K562 (cell line): ENCODE measurements at regions not wholly inside any gene's neighbourhood (a gene's known extent, or its start where the extent isn't known, plus 50 kb on each side); places are given as distances from the start of the nearest gene placed in this dataset.

Experiments used
- ATAC-seq: fragments of 200-7000 bp; cut with Tn5 transposase; 3 replicates; pipeline ENCODE4 v1.9.1; 2020; ENCODE audit warnings: moderate library complexity
- BruUV-seq: library from RNA; stranded (reverse); fragments of 400-500 nt; replicated peaks from 2 replicates; lab custom pipeline; 2021; lab: Mats Ljungman, UMichigan
- CTCF ChIA-PET: fragments of 300-600 bp; formaldehyde crosslinking; extraction: SDS; loops from one replicate; lab custom pipeline; 2021; ENCODE audit warnings: low intra/inter-chr PET ratio; lab: Yijun Ruan, JAX
- POLR2A ChIA-PET: fragments of 300-600, 350-650 bp; sonication (Branson Sonifier 250); formaldehyde crosslinking; extraction: SDS; loops from one replicate; lab custom pipeline; 2021; ENCODE audit warnings: antibody characterized with exemption, inconsistent platforms; lab: Yijun Ruan, JAX
- DNase-seq, 4 experiments: peaks; one replicate each; pipeline versions ENCODE4 v3.0.0 to v3.0.0-alpha.2; 2011 to 2018; ENCODE audit warnings: low spot score in 3 of 4, mixed read lengths in 3 of 4; ENCODE audit errors: extremely low read depth in 1 of 4
- FAIRE-seq: peaks from 2 replicates; lab custom pipeline; 2011; peaks lifted over from hg19 to GRCh38; lab: Jason Lieb, UNC
- H2AFZ ChIP-seq: 2 replicates; pipeline ENCODE4 v1.6.0; 2011; ENCODE audit warnings: low read depth, low read length, control low read depth, inconsistent platforms
- H3K27ac ChIP-seq: fragments of 200-600 bp; 3 replicates; pipeline ENCODE4 v1.8.0; 2011; ENCODE audit warnings: low read depth, mild to moderate bottlenecking, control low read depth, inconsistent platforms, low read length, moderate library complexity, mixed read lengths; ENCODE audit errors: extremely low read depth
- H3K27me3 ChIP-seq, 2 experiments: fragments of 300-600 bp in 1 of 2; 2 replicates in 1 of 2; 3 replicates in 1 of 2; pipeline versions ENCODE4 v1.6.0 to v1.8.0; 2011; ENCODE audit warnings: inconsistent platforms in 2 of 2, low read length in 2 of 2, mild to moderate bottlenecking in 1 of 2, mixed read lengths in 1 of 2, moderate library complexity in 1 of 2; ENCODE audit not compliant: control insufficient read depth in 2 of 2, insufficient read depth in 2 of 2
- H3K36me3 ChIP-seq: fragments of 300-600 bp; 3 replicates; pipeline ENCODE4 v1.8.0; 2011; ENCODE audit warnings: mild to moderate bottlenecking, low read length, inconsistent platforms; ENCODE audit not compliant: control insufficient read depth, insufficient read depth
- H3K4me1 ChIP-seq, 2 experiments: fragments of 200-600 bp in 1 of 2; replicated peaks in 1 of 2; 2 replicates in 1 of 2; 3 replicates in 1 of 2; pipeline versions ENCODE4 v1.5.1 to v1.8.0; 2011; ENCODE audit warnings: inconsistent platforms in 2 of 2, low read length in 2 of 2, mild to moderate bottlenecking in 1 of 2, mixed read lengths in 1 of 2, moderate library complexity in 1 of 2; ENCODE audit not compliant: control insufficient read depth in 2 of 2, insufficient read depth in 2 of 2
- H3K4me2 ChIP-seq: 2 replicates; pipeline ENCODE4 v1.6.1; 2011; ENCODE audit warnings: low read length, control low read depth, inconsistent platforms, mixed read lengths; ENCODE audit not compliant: insufficient read depth
- H3K4me3 ChIP-seq: fragments of 200-600 bp; sonication (generic), shearing (Covaris generic); 2 replicates; pipeline ENCODE4 v1.5.1; 2016; ENCODE audit warnings: control low read depth, inconsistent platforms
- H3K79me2 ChIP-seq: fragments of 200-600 bp; 3 replicates; pipeline ENCODE4 v1.8.0; 2011; ENCODE audit warnings: low read length, inconsistent platforms; ENCODE audit not compliant: control insufficient read depth, insufficient read depth
- H3K9ac ChIP-seq, 2 experiments: 2 replicates each; pipeline versions ENCODE4 v1.6.0 to v1.6.1; 2011; ENCODE audit warnings: low read depth in 2 of 2, low read length in 2 of 2, control low read depth in 1 of 2, inconsistent platforms in 1 of 2, mild to moderate bottlenecking in 1 of 2, mixed read lengths in 1 of 2; ENCODE audit not compliant: insufficient read depth in 1 of 2
- H3K9me1 ChIP-seq: one replicate; pipeline ENCODE4 v1.6.0; 2011; ENCODE audit warnings: inconsistent platforms, mild to moderate bottlenecking, low read length, moderate library complexity; ENCODE audit not compliant: control insufficient read depth, insufficient read depth
- H3K9me3 ChIP-seq: replicated peaks from 2 replicates; pipeline ENCODE4 v1.5.1; 2011; ENCODE audit warnings: low read depth, low read length, inconsistent platforms; ENCODE audit not compliant: control insufficient read depth, insufficient read depth
- H4K20me1 ChIP-seq: replicated peaks from 2 replicates; pipeline ENCODE4 v1.6.1; 2011; ENCODE audit warnings: low read length, inconsistent platforms, mixed read lengths; ENCODE audit not compliant: control insufficient read depth, insufficient read depth
- BRD9 ChIP-seq: fragments of 450-650 bp; IDR thresholded peaks from 2 replicates; pipeline ENCODE4 v1.6.1; 2018; ENCODE audit warnings: low read depth; ENCODE audit not compliant: partially characterized antibody
- CHD4 ChIP-seq: fragments of 200-600 bp; sonication (generic); IDR thresholded peaks from 3 replicates; pipeline ENCODE4 v1.6.1; 2012; ENCODE audit warnings: low read depth, mild to moderate bottlenecking, mixed read lengths, low read length, inconsistent platforms; ENCODE audit not compliant: insufficient read depth, insufficient replicate concordance, poor library complexity, severe bottlenecking
- HDGF ChIP-seq: fragments of 450-650 bp; IDR thresholded peaks from 2 replicates; pipeline ENCODE4 v1.6.1; 2016
- KLF6 ChIP-seq: fragments of 250-450 bp; sonication (Bioruptor Pico); IDR thresholded peaks from 2 replicates; pipeline ENCODE4 v1.4.0; 2020; ENCODE audit warnings: mild to moderate bottlenecking, moderate library complexity, borderline replicate concordance
- MTA3 ChIP-seq: fragments of 450-650 bp; formaldehyde crosslinking; IDR thresholded peaks from 2 replicates; pipeline ENCODE4 v1.6.1; 2017; ENCODE audit warnings: mild to moderate bottlenecking, borderline replicate concordance
- RCOR1 ChIP-seq, 2 experiments: IDR thresholded peaks; 2 replicates each; pipeline ENCODE4 v1.6.1; 2012; ENCODE audit warnings: low read depth in 2 of 2, low read length in 2 of 2, borderline replicate concordance in 1 of 2, improper control_type of control experiment in 1 of 2
- TAF15 ChIP-seq: fragments of 200-400 bp; formaldehyde crosslinking; IDR thresholded peaks from 2 replicates; pipeline ENCODE4 v1.6.1; 2017; ENCODE audit warnings: mild to moderate bottlenecking, low read depth, low read length, moderate library complexity
- TEAD2 ChIP-seq: fragments of 450-650 bp; IDR thresholded peaks from 2 replicates; pipeline ENCODE4 v1.6.1; 2016; ENCODE audit warnings: missing genetic modification characterization, control low read depth, missing compliant biosample characterization
- ZNF507 ChIP-seq: conservative IDR thresholded peaks from 2 replicates; pipeline ENCODE4 v1.6.1; 2017; ENCODE audit warnings: missing genetic modification characterization, missing compliant biosample characterization
- WGBS: fragments of 100-300 bp; shearing (Covaris generic); methylation state at CpG from one replicate; pipeline ENCODE4 v1.1.6; 2016; ENCODE audit warnings: low coverage, mixed read lengths; ENCODE audit not compliant: insufficient coverage; ENCODE audit errors: missing lambda C conversion rate; 5-methylcytosine and 5-hydroxymethylcytosine counted together
- in situ Hi-C: fragments of 300-500 bp; cut with MboI; formaldehyde crosslinking; loops from 4 replicates; pipeline ENCODE4 v1.15.0; 2018; ENCODE audit warnings: inconsistent platforms, mixed read lengths
- intact Hi-C: fragments of 100-400 bp; cut with micrococcal nuclease; formaldehyde crosslinking; loops from 2 replicates; pipeline ENCODE4 v1.14.2; 2022
- TF ChIP-seq, protein P1 (sequence below): fragments of 200-800 bp; sonication (Bioruptor generic); IDR thresholded peaks from 2 replicates; pipeline ENCODE4 v1.6.1; 2017; ENCODE audit warnings: missing genetic modification characterization, missing compliant biosample characterization

DNA sequence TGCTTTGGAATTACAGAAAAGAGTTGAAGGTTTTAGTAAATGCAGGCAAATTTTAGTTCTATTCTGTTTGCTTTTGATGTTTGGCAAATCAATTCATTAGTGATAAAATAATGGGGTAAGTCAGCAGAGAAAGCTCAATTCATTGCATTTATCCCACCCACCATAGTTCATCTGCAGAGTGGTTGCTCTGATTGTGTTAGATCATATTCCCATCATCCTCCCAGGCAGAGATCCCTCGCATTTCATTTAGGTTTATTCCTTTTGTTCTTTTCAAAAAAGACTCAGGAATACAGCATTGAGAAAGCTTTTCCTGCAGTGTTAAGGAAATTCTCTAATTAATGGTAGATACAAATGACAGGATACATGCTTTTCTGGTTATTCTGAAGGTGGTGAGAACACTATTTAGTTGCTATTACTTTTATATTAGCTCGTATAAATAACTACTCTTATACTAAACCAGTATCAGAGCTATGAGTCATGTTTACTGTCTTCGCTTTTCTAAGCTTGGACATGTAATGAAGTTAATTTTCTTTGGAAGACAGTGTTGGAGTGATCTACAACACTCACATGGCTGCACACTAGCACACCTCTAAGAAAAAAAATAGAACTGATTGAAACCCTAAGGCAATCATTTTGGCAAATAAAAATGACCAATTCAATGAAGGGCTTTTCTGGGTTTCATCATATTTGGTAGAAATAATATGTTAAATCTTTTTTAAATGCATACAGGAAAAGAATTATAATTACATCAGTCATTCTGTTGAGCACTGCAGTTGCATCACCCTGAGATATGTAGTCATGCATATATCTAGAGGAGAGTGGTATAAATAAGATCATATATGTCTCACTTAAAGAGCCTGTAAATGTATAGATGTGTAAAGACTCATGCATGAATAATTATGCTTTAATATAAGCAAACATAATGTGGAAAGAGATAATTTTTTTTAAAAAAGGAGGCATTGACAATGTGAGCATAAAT, 351.6 kb downstream of the PCDH7 start (continued):
- TF ChIP-seq TEAD2 (tag) (no peak), KLF6 (CRISPR knock-in tag) (no peak), RCOR1 (IDR thresholded peaks at IDR 0.05; ENCODE audit: borderline replicate concordance in 1 of 2, low read depth in 2 of 2, low read length in 2 of 2) (no peak), MTA3 (no peak), ZNF507 (tag) (no peak)
- TF ChIP-seq, all 486 proteins: peak for 0

DNA sequence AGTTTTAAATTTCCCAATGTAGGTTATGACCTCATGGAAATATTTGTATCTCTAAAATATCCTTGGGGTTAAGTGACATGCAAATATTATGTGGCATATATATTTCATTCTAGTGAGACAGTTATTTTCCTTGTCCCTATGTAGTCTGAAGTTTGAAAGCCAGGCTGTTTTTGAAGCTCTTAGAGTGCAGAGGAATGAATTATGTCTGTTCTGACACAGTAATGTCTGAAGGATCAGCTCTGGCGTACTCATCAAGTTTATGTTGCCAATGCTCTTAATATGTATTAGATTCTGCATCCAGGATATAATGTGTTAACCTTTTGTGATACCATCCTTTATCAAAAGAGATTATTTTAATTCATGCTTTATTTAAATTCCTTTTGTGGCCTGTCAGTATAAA, 355.8 kb downstream of the PCDH7 start:
- Histone ChIP-seq H3K36me3 (no peaks in the 10 kb centered on the region), H3K27me3 (no peaks in the 10 kb centered on the region), H3K79me2 (no peaks in the 10 kb centered on the region), H4K20me1 (no peaks in the 10 kb centered on the region), H3K4me1 (no peaks in the 10 kb centered on the region), H3K9ac (no peak overlapping the region), H2AFZ (no peak overlapping the region), H3K9me1 (no peaks in the 10 kb centered on the region), H3K9me3 (no peaks in the 10 kb centered on the region), H3K4me3 (no peak overlapping the region), H3K27ac (no peak overlapping the region), H3K4me2 (no peak overlapping the region)
- intact Hi-C loops: no loop called here
- FAIRE-seq (no peak), DNase-seq (no peak), ATAC-seq (no peak)
- BruUV-seq: no TSS peak
- CTCF ChIA-PET: no interaction called here
- no peak for TF ChIP-seq CHD4
- no peak for TF ChIP-seq BRD9
- no peak for TF ChIP-seq TAF15
- TF ChIP-seq HDGF: no peak
- TF ChIP-seq, protein P1, sequence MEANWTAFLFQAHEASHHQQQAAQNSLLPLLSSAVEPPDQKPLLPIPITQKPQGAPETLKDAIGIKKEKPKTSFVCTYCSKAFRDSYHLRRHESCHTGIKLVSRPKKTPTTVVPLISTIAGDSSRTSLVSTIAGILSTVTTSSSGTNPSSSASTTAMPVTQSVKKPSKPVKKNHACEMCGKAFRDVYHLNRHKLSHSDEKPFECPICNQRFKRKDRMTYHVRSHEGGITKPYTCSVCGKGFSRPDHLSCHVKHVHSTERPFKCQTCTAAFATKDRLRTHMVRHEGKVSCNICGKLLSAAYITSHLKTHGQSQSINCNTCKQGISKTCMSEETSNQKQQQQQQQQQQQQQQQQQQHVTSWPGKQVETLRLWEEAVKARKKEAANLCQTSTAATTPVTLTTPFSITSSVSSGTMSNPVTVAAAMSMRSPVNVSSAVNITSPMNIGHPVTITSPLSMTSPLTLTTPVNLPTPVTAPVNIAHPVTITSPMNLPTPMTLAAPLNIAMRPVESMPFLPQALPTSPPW (CRISPR knock-in tag): no peak
- POLR2A ChIA-PET: no interaction called here
- in situ Hi-C loops: no loop called here
- 0% methylated on average over 1 of the region's 1 CpG for WGBS
